NCI-H345 treated with DMSO at 0.1 percent for 48 hours (cell line): ENCODE measurements at regions not wholly inside any gene's neighbourhood (a gene's known extent, or its start where the extent isn't known, plus 50 kb on each side); places are given as distances from the start of the nearest gene placed in this dataset.

Experiments
- DNase-seq: peaks from one replicate; lab custom pipeline; 2025; ENCODE audit not compliant: unreplicated experiment; lab: John Stamatoyannopoulos, UW

DNA sequence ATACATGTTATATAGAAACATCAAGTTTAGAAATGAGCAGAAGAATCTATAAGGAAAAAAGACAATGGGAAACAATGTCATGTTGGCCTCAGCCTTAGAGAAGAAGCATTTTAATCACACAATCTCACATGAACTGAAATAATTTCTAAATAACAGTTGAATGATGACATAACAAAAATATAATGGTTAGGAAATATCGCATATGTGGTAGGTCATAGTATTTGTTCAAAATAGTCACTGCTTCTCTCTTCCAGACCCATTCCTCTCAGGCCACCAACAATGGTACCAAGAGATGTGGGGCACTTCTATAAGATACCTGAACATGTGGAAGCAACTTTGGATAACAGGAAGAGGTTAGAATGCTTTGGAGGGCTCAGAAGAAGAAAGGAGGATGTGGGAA lies 195.7 kb upstream of the PDZRN3 start:
- DNase-seq = no peak

DNA sequence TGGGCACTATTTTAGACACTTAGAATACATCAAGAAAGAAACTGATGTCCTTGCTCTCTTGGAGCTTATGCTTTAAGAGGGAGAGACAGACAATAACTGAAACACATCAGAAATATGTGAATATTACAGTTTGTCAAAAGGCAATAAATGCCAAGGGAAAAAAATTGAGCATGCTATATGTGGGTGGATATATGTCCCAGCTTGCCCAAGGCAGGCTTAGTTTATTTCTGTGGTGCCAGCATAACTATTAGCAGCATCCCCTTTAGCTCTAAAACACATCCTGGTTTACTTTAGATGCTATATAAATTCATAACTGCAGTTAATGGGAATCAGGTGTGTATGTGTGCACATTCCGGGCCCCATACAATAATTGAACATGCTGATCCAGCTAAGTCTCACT lies 191.2 kb upstream of the PDZRN3 start:
- no peak for DNase-seq

DNA sequence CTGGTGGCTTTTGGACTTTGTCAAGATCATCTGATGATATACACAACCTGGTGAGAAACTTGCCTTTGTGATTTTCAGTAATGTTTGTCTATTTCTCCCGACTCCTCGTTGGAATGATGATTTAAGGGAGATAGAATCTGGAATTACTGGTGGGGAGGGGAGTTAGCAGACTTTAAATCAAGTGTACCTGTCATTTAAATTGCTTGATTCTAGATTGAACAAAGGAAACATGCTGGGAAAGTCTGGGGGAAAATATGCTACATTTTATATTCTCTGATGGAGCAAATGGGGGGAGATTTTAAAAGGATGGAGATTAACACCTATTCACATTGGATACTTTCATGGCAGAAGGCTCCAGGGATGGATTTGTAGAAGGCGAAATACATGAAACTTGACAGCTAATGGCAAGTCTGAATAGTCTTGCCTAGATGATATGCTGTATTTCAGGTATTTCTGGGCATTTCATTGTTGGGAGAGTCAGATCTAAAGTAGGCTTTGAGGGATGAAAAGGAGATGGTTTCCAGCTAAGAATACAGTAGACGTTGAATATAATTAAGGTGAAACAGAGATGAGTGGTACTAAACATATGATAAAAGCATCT lies 189.1 kb upstream of the PDZRN3 start:
- DNase-seq = no peak

GRCh38 chr3:73813291-73813690 lies 188.6 kb upstream of the PDZRN3 start:
- peak; percentile 1 for DNase-seq

DNA sequence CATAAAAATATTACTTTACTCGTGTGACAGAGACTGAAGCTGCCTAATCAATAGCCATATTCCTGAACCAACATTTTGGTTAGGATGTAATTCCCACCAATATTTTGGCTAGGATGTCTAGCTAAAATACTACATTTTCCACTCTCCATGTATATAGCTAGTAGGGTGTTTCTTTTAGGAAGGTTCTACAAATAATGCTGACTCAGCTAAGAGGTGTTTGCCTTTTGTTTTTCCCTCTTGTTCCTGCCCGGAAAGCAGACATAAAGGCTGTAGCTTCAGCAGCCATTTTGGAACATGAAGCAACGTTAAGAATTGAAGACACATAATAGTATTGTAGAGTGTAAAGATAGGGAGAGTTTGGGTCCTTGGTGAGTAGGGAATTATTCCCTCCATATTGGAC lies 187.3 kb upstream of the PDZRN3 start:
- DNase-seq = no peak

GRCh38 chr3:73808862-73809509 lies 184.2 kb upstream of the PDZRN3 start:
- DNase-seq = no peak

- DNase-seq = no peak
Observed at GRCh38 chr3:73805435-73805834, 180.7 kb upstream of the PDZRN3 start.

DNA sequence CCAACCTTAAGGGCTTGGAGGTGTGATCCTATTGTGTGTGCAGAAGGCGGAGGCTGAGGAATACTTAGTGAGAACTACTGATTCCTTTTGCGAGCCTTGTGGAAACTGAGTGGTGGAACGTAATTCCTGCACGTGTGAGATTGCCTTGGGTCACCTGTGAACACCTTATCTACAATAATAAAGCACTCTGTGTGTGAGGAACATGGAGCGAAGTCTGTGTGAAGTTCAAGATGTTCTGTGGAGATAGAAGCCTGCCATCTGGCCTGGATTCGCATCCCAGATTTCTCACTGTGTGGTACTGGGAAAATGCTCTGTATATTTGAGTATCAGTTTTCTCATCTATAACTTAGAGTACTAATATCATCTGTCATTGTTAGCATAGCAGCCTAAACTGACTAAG lies 179.5 kb upstream of the PDZRN3 start:
- DNase-seq = no peak

- no peak for DNase-seq
Observed at GRCh38 chr3:73801444-73801843, 176.7 kb upstream of the PDZRN3 start.

DNA sequence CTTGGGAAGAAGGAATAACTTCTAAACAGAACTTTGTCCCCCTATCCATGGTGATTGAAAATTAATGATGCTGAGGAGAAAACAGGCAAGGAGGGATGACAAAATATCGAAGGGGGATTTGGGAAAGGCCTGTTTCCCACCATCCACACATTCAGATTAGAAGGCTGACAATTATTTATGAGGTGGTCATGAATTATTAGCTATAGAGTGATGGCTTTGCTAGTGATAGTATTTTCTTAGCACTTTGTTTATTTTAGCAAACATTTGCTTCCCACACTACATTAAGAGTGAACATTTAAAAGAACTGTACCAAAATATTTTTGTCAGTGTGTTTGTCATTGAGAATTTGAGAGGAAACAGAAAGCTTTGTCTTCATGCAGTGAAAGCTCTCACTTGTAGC lies 172.6 kb upstream of the PDZRN3 start:
- DNase-seq = no peak

DNA sequence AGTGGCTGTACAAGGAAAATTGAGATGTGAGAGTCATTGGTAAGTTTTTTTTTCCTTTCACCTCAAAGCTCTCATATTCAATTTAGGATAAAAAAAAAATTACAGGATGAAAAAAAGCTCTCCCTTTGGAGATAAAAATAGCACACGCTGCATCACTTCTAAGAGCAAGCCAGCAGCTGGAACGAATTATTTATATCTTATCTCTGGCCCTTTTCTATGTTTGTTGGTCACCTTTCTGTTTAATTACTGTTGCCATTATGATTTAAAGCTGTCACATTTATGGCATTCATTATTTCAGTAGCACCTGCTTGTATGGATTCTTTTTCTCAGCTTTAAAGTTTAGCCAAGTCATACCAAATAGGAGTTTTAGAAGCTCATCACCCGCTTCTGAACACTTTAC lies 171.6 kb upstream of the PDZRN3 start:
- DNase-seq = no peak

GRCh38 chr3:73791356-73791755 lies 166.6 kb upstream of the PDZRN3 start:
- DNase-seq = no peak

- no peak for DNase-seq
Observed at GRCh38 chr3:73789825-73790444, 165.2 kb upstream of the PDZRN3 start.

DNA sequence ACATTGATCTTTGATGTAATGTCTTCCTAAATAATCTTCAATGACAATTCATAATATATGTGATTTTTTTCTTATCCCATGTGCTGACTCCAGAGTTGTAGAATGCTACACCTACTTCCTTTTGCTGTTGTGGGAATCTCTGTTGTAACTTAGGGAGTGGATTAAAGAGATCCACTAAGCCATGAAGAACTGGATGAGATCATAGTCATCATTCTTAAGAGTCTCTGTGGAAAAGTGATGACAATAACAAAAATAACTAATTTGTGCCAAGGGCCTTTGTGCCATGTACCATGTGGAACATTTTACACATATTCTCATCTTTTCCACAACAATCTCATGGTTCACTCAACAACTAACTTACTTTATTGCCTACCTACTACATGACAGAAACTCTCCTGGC lies 162.9 kb upstream of the PDZRN3 start:
- DNase-seq = no peak

DNA sequence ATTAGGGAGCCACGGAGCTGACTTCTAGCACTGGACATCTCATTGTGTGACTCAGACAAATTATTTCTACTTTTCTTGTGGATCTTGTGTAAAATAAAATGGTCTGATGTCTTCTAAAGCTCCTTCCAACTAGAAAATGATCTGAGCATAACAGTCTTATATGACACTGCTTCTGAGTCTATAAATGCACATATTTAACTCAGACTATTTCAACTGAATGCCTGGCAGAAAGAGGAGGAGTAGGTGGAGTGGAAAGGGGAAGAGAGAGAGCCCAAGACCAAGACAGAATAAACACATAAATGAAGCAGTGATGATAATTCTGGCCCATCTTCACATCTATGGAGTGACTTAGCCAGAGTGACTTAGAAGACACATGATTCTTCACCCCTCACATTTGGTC lies 162.3 kb upstream of the PDZRN3 start:
- no peak for DNase-seq

GRCh38 chr3:73786321-73786807 lies 161.6 kb upstream of the PDZRN3 start:
- DNase-seq = no peak

GRCh38 chr3:73784686-73785392 lies 160.1 kb upstream of the PDZRN3 start:
- no peak for DNase-seq

DNA sequence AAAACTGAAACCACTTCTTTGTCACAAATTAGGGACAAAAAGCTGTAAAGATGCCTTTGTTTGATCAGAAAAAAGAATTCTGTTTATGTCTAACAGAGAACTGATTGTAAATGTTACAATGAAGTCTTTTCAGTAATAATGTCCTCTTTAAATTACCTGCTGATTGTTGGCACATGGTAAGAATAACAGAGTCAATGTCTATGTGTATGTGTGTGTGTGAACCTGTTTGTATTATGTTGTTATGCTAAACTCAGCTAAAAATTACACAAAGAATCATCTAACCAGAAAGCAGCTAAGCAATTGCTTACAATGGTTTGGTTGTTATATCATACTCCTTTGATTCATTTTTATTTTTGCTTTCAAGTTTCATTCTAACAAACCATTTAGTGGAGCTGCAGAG lies 159.1 kb upstream of the PDZRN3 start:
- no peak for DNase-seq

DNA sequence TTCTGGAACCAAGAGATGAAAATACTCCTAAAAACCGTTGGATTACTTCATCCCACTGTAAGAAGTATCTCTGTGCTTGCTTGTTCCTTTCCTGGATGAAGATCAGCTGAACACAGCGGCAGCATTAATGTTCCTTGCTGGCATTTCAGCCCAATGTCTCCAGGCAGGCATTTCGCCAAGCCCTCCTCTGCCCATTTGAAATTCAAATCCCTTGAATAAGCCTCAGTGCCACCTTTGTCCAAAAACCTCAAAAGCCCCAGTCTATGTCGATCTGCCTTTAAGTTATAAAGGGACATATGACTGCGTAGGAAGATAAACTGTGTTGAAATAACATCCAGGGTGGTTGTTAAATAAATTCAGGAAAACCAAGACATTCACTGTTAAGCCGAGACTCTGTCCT lies 156.8 kb upstream of the PDZRN3 start:
- DNase-seq = no peak

DNA sequence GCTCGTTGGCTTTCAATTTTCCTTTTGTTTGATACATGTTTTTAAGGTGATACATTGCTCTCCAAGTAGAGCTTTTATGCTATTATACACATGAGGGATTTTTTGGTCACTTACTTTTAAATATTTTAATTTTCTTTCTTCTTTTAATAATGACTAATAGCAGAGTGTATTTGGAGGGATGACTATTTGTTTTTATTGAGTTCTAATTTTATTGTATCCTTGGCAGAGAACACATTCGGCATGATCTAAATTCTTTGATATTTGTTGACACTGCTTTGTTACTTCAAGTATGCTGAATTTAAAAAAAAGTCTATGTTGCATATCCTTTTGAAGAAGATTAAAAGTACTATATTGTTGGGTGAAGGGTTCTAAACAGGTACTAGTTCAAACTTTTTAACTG lies 149.9 kb upstream of the PDZRN3 start:
- DNase-seq = no peak

DNA sequence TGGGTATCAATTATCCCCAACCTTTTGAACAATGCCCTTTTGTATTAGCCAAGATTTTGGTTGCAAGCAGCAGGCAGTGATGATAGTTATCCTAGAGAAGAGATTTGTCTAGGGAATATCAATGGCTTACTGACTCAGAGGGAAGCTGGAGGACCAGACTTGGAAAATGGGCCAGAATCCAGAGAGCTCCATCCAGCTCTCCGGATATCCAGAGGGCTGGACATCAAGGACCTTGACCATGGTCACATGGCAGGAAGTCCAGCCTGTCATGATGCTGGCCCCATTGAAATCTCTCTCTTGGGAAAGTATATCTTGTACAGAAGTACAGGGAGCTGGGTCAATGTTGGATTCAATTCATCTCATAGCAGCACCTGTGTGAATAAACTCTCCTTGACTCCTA lies 148.5 kb upstream of the PDZRN3 start:
- no peak for DNase-seq
